B cell (primary cell): ENCODE measurements at regions not wholly inside any gene's neighbourhood (a gene's known extent, or its start where the extent isn't known, plus 50 kb on each side); places are given as distances from the start of the nearest gene placed in this dataset.

Experiments
- ATAC-seq: fragments of 200-7000 bp; cut with Tn5 transposase; one replicate; pipeline ENCODE4 v1.10.0; 2021; ENCODE audit warnings: low read depth, mild to moderate bottlenecking, moderate number of reproducible peaks, moderate library complexity
- CTCF ChIA-PET: fragments of 350-600 bp; sonication (Branson Sonifier 250); formaldehyde crosslinking; loops from one replicate; lab custom pipeline; 2021; ENCODE audit warnings: antibody characterized with exemption, inconsistent platforms; lab: Charles Lee
- POLR2A ChIA-PET: fragments of 350-600 bp; sonication (Branson Sonifier 250); formaldehyde crosslinking; loops from one replicate; lab custom pipeline; 2021; ENCODE audit warnings: antibody characterized with exemption; lab: Charles Lee
- DNase-seq: peaks from one replicate; pipeline ENCODE4 v3.0.0; 2013
- H2AFZ ChIP-seq: 2 replicates; pipeline ENCODE4 v1.6.1; 2012; ENCODE audit warnings: mild to moderate bottlenecking, low read depth, low read length; ENCODE audit not compliant: insufficient read depth, poor library complexity, severe bottlenecking
- H3K27ac ChIP-seq, 2 donors: 1 replicate in 1 of 2; 2 replicates in 1 of 2; pipeline ENCODE4 v1.5.1; 2012 to 2013; ENCODE audit warnings: low read length in 2 of 2, mild to moderate bottlenecking in 2 of 2, moderate library complexity in 1 of 2
- H3K27me3 ChIP-seq, 4 experiments: fragments of 200-600 bp in 1 of 4; sonication (generic) in 1 of 4; replicated peaks in 1 of 4; 1 replicate in 2 of 4; 2 replicates in 2 of 4; pipeline versions ENCODE4 v1.6.1 to v1.7.0; 2013 to 2016; ENCODE audit warnings: low read length in 3 of 4, mild to moderate bottlenecking in 2 of 4, mixed read lengths in 1 of 4, moderate library complexity in 1 of 4; ENCODE audit not compliant: insufficient read depth in 4 of 4, control insufficient read depth in 3 of 4; ENCODE audit errors: control extremely low read depth in 1 of 4
- H3K36me3 ChIP-seq, 2 experiments: replicated peaks in 1 of 2; 1 replicate in 1 of 2; 2 replicates in 1 of 2; pipeline versions ENCODE4 v1.6.1 to v1.7.1; 2013; ENCODE audit warnings: low read length in 1 of 2; ENCODE audit not compliant: insufficient read depth in 2 of 2, control insufficient read depth in 1 of 2; ENCODE audit errors: control extremely low read depth in 1 of 2, extremely low read depth in 1 of 2
- H3K4me1 ChIP-seq, 2 donors: fragments of 200-600 bp in 1 of 2; sonication (generic) in 1 of 2; 1 replicate in 1 of 2; 2 replicates in 1 of 2; pipeline versions ENCODE4 v1.5.1 to v1.6.1; 2013 to 2017; ENCODE audit warnings: low read length in 2 of 2; ENCODE audit not compliant: control insufficient read depth in 2 of 2, insufficient read depth in 2 of 2
- H3K4me2 ChIP-seq: replicated peaks from 2 replicates; pipeline ENCODE3; 2012; ENCODE audit warnings: mild to moderate bottlenecking, low read depth, low read length; ENCODE audit not compliant: poor library complexity, severe bottlenecking
- H3K4me3 ChIP-seq, 5 experiments: fragments of 200-600 bp in 1 of 5; sonication (generic) in 1 of 5; 1 replicate in 3 of 5; 2 replicates in 2 of 5; pipeline versions ENCODE4 v1.5.1 to v1.7.0; 2011 to 2016; ENCODE audit warnings: low read length in 4 of 5, mild to moderate bottlenecking in 4 of 5, low read depth in 2 of 5, control low read depth in 1 of 5, moderate library complexity in 1 of 5; ENCODE audit not compliant: insufficient read depth in 1 of 5; ENCODE audit errors: control extremely low read depth in 1 of 5, extremely low read depth in 1 of 5
- H3K79me2 ChIP-seq: fragments of 200-600 bp; sonication (generic); one replicate; pipeline ENCODE4 v1.6.0; 2016; ENCODE audit warnings: low read length; ENCODE audit not compliant: control insufficient read depth, insufficient read depth
- H3K9ac ChIP-seq: fragments of 200-600 bp; sonication (generic); 2 replicates; pipeline ENCODE4 v1.6.1; 2017; ENCODE audit warnings: mild to moderate bottlenecking, low read length, moderate library complexity
- H3K9me3 ChIP-seq, 3 donors: one replicate each; pipeline versions ENCODE4 v1.6.1 to v1.7.1; 2013; ENCODE audit warnings: low read length in 2 of 3; ENCODE audit not compliant: control insufficient read depth in 2 of 3, insufficient read depth in 1 of 3; ENCODE audit errors: control extremely low read depth in 1 of 3
- H4K20me1 ChIP-seq: 2 replicates; pipeline ENCODE4 v1.6.0; 2012; ENCODE audit warnings: mild to moderate bottlenecking, low read length; ENCODE audit not compliant: insufficient read depth, control insufficient read depth, poor library complexity, severe bottlenecking
- H3K27ac Mint-ChIP-seq: one replicate; pipeline ENCODE4 v1.8.0; 2021; ENCODE audit warnings: mixed read lengths
- H3K27me3 Mint-ChIP-seq: one replicate; pipeline ENCODE4 v1.8.0; 2021; ENCODE audit warnings: mixed read lengths
- H3K4me1 Mint-ChIP-seq: one replicate; pipeline ENCODE4 v1.8.0; 2021; ENCODE audit warnings: mixed read lengths
- H3K4me3 Mint-ChIP-seq: one replicate; pipeline ENCODE4 v1.8.0; 2021; ENCODE audit warnings: mixed read lengths
- H3K9me3 Mint-ChIP-seq: one replicate; pipeline ENCODE4 v1.8.0; 2022; ENCODE audit warnings: mixed read lengths; ENCODE audit not compliant: insufficient read depth
- CTCF ChIP-seq: fragments of 200-600 bp; IDR thresholded peaks from one replicate; pipeline ENCODE4 v1.8.0; 2022; ENCODE audit warnings: antibody characterized with exemption, mild to moderate bottlenecking
- EZH2 ChIP-seq: IDR thresholded peaks from 2 replicates; pipeline ENCODE4 v1.6.1; 2012; ENCODE audit warnings: borderline replicate concordance, low read depth, mild to moderate bottlenecking, moderate library complexity, low read length; ENCODE audit not compliant: insufficient read depth, poor library complexity, severe bottlenecking
- WGBS: methylation state at CpG from one replicate; pipeline ENCODE4 v1.1.5; 2013; ENCODE audit warnings: missing lambda C conversion rate; ENCODE audit not compliant: insufficient coverage; 5-methylcytosine and 5-hydroxymethylcytosine counted together
- intact Hi-C: fragments of 100-400 bp; cut with micrococcal nuclease; formaldehyde crosslinking; loops from one replicate; pipeline ENCODE4 v1.10.0; 2022

- Histone ChIP-seq H4K20me1 (no peaks in the 10 kb centered on the region), H3K36me3 (no peaks in the 10 kb centered on the region), H3K27ac (no peak overlapping the region), H3K4me1 (no peaks in the 10 kb centered on the region), H3K9ac (no peak overlapping the region), H2AFZ (no peak overlapping the region), H3K27me3 (no peaks in the 10 kb centered on the region), H3K4me2 (no peak overlapping the region), H3K79me2 (no peaks in the 10 kb centered on the region), H3K4me3 (no peak overlapping the region), H3K9me3 (no peaks in the 10 kb centered on the region)
- DNase-seq (no peak), ATAC-seq (no peak)
- no peaks in the 10 kb centered on the region for H3K9me3 Mint-ChIP-seq
- WGBS, result no CpG with 5 or more reads among the region's 3 CpGs
- no peaks in the 10 kb centered on the region for H3K4me1 Mint-ChIP-seq
- no peak for TF ChIP-seq EZH2
- no peak for TF ChIP-seq CTCF
- ChIA-PET POLR2A (no interaction called here), CTCF (no interaction called here)
- no peaks in the 10 kb centered on the region for H3K27me3 Mint-ChIP-seq
- H3K4me3 Mint-ChIP-seq, result no peak overlapping the region
- H3K27ac Mint-ChIP-seq, result no peak overlapping the region
- intact Hi-C loops, result no loop called here
These were observed 392.5 kb upstream of the RPS23 start for GRCh38 chr5:82670692-82671091.

- no peak overlapping the region for H3K4me3 ChIP-seq
- no peaks in the 10 kb centered on the region for H4K20me1 ChIP-seq
- no peak for TF ChIP-seq CTCF
- TF ChIP-seq EZH2, result no peak
- ChIA-PET CTCF (no interaction called here), POLR2A (no interaction called here)
- H2AFZ ChIP-seq, result no peak overlapping the region
- no peaks in the 10 kb centered on the region for H3K4me1 ChIP-seq
- intact Hi-C loops, result no loop called here
- H3K27ac ChIP-seq, result no peak overlapping the region
- H3K27ac Mint-ChIP-seq, result no peak overlapping the region
- H3K27me3 ChIP-seq, result no peaks in the 10 kb centered on the region
- no peaks in the 10 kb centered on the region for H3K79me2 ChIP-seq
- no peaks in the 10 kb centered on the region for H3K9me3 ChIP-seq
- ATAC-seq (no peak), DNase-seq (no peak)
- H3K27me3 Mint-ChIP-seq, result no peaks in the 10 kb centered on the region
- H3K36me3 ChIP-seq, result no peaks in the 10 kb centered on the region
- no peak overlapping the region for H3K4me2 ChIP-seq
- no peaks in the 10 kb centered on the region for H3K4me1 Mint-ChIP-seq
- no CpG with 5 or more reads among the region's 1 CpG for WGBS
- no peak overlapping the region for H3K4me3 Mint-ChIP-seq
- H3K9ac ChIP-seq, result no peak overlapping the region
- no peaks in the 10 kb centered on the region for H3K9me3 Mint-ChIP-seq
These were observed 391.6 kb upstream of the RPS23 start for GRCh38 chr5:82669720-82670119.
